K562 (cell line): ENCODE measurements at regions not wholly inside any gene's neighbourhood (a gene's known extent, or its start where the extent isn't known, plus 50 kb on each side); places are given as distances from the start of the nearest gene placed in this dataset.
A peak's percentile ranks its signal among the peaks of the same experiment; 100 is the strongest.

Experiments
- AFF1 ChIP-seq, 2 experiments: fragments of 450-650 bp; IDR thresholded peaks; 2 replicates each; pipeline ENCODE4 v1.6.1; 2018; ENCODE audit warnings: mild to moderate bottlenecking in 2 of 2, low read depth in 1 of 2; ENCODE audit not compliant: partially characterized antibody in 2 of 2
- ARID1B ChIP-seq: fragments of 450-650 bp; IDR thresholded peaks from 2 replicates; pipeline ENCODE4 v1.6.1; 2016; ENCODE audit warnings: antibody characterized with exemption, mild to moderate bottlenecking, inconsistent platforms
- CGGBP1 ChIP-seq: fragments of 250-450 bp; sonication (Bioruptor Pico); IDR thresholded peaks from 2 replicates; pipeline ENCODE4 v1.9.0; 2021; ENCODE audit warnings: mild to moderate bottlenecking
- EZH2 ChIP-seq: IDR thresholded peaks from 2 replicates; pipeline ENCODE4 v1.6.1; 2012; ENCODE audit warnings: low read depth, mild to moderate bottlenecking, inconsistent platforms, low read length, borderline replicate concordance
- FOXA3 ChIP-seq, 2 experiments: fragments of 450-650 bp in 1 of 2; sonication (generic) in 1 of 2; formaldehyde crosslinking; IDR thresholded peaks in 1 of 2; conservative IDR thresholded peaks in 1 of 2; 2 replicates each; pipeline versions ENCODE4 v1.4.0 to v1.8.0; 2020 to 2022; ENCODE audit warnings: mild to moderate bottlenecking in 2 of 2, missing genetic modification reagents in 1 of 2
- GABPB1 ChIP-seq: sonication (generic); formaldehyde crosslinking; IDR thresholded peaks from 2 replicates; pipeline ENCODE4 v1.8.0; 2022; ENCODE audit warnings: mild to moderate bottlenecking, missing genetic modification reagents
- GTF2F1 ChIP-seq: IDR thresholded peaks from 2 replicates; pipeline ENCODE4 v1.6.1; 2011; ENCODE audit warnings: low read depth, low read length, improper control_type of control experiment
- ILK ChIP-seq: fragments of 450-650 bp; IDR thresholded peaks from 2 replicates; pipeline ENCODE4 v1.6.1; 2016; ENCODE audit warnings: missing genetic modification characterization, low read depth, mild to moderate bottlenecking, missing compliant biosample characterization, moderate library complexity, borderline replicate concordance
- LARP7 ChIP-seq: fragments of 450-650 bp; IDR thresholded peaks from 2 replicates; pipeline ENCODE4 v1.6.1; 2016
- NELFE ChIP-seq: IDR thresholded peaks from 2 replicates; pipeline ENCODE4 v1.6.1; 2011; ENCODE audit warnings: mild to moderate bottlenecking; ENCODE audit not compliant: insufficient read depth, insufficient read length
- PATZ1 ChIP-seq: fragments of 250-450 bp; sonication (Bioruptor Pico); IDR thresholded peaks from 2 replicates; pipeline ENCODE4 v1.5.0; 2020; ENCODE audit warnings: mild to moderate bottlenecking, borderline replicate concordance
- PML ChIP-seq: IDR thresholded peaks from 2 replicates; pipeline ENCODE4 v1.6.1; 2012; ENCODE audit warnings: low read length, inconsistent platforms
- POLR3G ChIP-seq: IDR thresholded peaks from 2 replicates; pipeline ENCODE4 v1.6.1; 2011; ENCODE audit not compliant: insufficient read length, insufficient replicate concordance; ENCODE audit errors: extremely low read depth
- PYGO2 ChIP-seq: fragments of 450-650 bp; IDR thresholded peaks from 2 replicates; pipeline ENCODE4 v1.6.1; 2016; ENCODE audit warnings: mild to moderate bottlenecking, missing genetic modification characterization, moderate library complexity, missing compliant biosample characterization
- RFX1 ChIP-seq: fragments of 450-650 bp; IDR thresholded peaks from 2 replicates; pipeline ENCODE4 v1.6.1; 2016; ENCODE audit warnings: mild to moderate bottlenecking, moderate library complexity
- SMARCA4 ChIP-seq: fragments of 450-650 bp; IDR thresholded peaks from 2 replicates; pipeline ENCODE4 v1.6.1; 2016
- STAT5A ChIP-seq: IDR thresholded peaks from 2 replicates; pipeline ENCODE4 v1.6.1; 2012; ENCODE audit warnings: low read length, inconsistent platforms, borderline replicate concordance
- TAF15 ChIP-seq: fragments of 200-400 bp; formaldehyde crosslinking; IDR thresholded peaks from 2 replicates; pipeline ENCODE4 v1.6.1; 2017; ENCODE audit warnings: mild to moderate bottlenecking, low read depth, low read length, moderate library complexity
- TARDBP ChIP-seq: fragments of 450-650 bp; IDR thresholded peaks from 2 replicates; pipeline ENCODE4 v1.6.1; 2016
- YBX1 ChIP-seq: fragments of 450-650 bp; IDR thresholded peaks from 2 replicates; pipeline ENCODE4 v1.7.1; 2016; ENCODE audit warnings: mild to moderate bottlenecking
- ZBTB34 ChIP-seq: fragments of 250-450 bp; sonication (Bioruptor Pico); IDR thresholded peaks from 2 replicates; pipeline ENCODE4 v1.8.0; 2021; ENCODE audit warnings: mild to moderate bottlenecking, moderate library complexity
- ZC3H4 ChIP-seq: sonication (generic); formaldehyde crosslinking; IDR thresholded peaks from 2 replicates; pipeline ENCODE4 v1.9.0; 2021; ENCODE audit warnings: missing genetic modification reagents, borderline replicate concordance
- ZSCAN29 ChIP-seq: fragments of 450-650 bp; IDR thresholded peaks from 2 replicates; pipeline ENCODE4 v1.6.1; 2017

GRCh38 chr5:164358531-164359259 is 853.3 kb downstream of the MAT2B start (continued):
- TF ChIP-seq PATZ1 (CRISPR knock-in tag) = no peak
- TF ChIP-seq FOXA3 (CRISPR knock-in tag; conservative IDR thresholded peaks at IDR 0.05 in 1 of 2, IDR thresholded peaks at IDR 0.05 in 1 of 2) = no peak
- no peak for TF ChIP-seq GTF2F1
- no peak for TF ChIP-seq CGGBP1 (CRISPR knock-in tag)
- TF ChIP-seq NELFE = no peak
- TF ChIP-seq YBX1 = no peak
- no peak for TF ChIP-seq GABPB1
- TF ChIP-seq ZBTB34 = no peak
- TF ChIP-seq ILK (tag) = no peak
- peak; percentile 85 for TF ChIP-seq ARID1B
- peak; percentile 82 for TF ChIP-seq SMARCA4
- no peak for TF ChIP-seq POLR3G
- no peak for TF ChIP-seq RFX1
- no peak for TF ChIP-seq EZH2
- no peak for TF ChIP-seq TAF15
- no peak for TF ChIP-seq TARDBP
- no peak for TF ChIP-seq ZSCAN29
- TF ChIP-seq STAT5A = peak; percentile 59; the same call in 1 of the 2 replicates
- no peak for TF ChIP-seq PYGO2 (tag)
- peak; percentile 9 to 20 for TF ChIP-seq AFF1 (IDR thresholded peaks at IDR 0.05; ENCODE audit: low read depth in 1 of 2, partially characterized antibody in 2 of 2)
- TF ChIP-seq PML = peak; percentile 52; the same call in 1 of the 2 replicates
- TF ChIP-seq ZC3H4 = no peak
- no peak for TF ChIP-seq LARP7
